Hepatocyte (in vitro differentiated cells): ENCODE measurements at regions not wholly inside any gene's neighbourhood (a gene's known extent, or its start where the extent isn't known, plus 50 kb on each side); places are given as distances from the start of the nearest gene placed in this dataset.

ENCODE experiments used
- DNase-seq: peaks from one replicate; pipeline ENCODE4 v3.0.0-alpha.2; 2016; ENCODE audit warnings: low spot score
- H2AFZ ChIP-seq: fragments of 200-600 bp; sonication (generic); 2 replicates; pipeline ENCODE4 v1.6.0; 2016; ENCODE audit warnings: antibody characterized with exemption, mild to moderate bottlenecking
- H3K27ac ChIP-seq: fragments of 200-600 bp; sonication (generic); 2 replicates; pipeline ENCODE4 v1.5.1; 2016; ENCODE audit warnings: mild to moderate bottlenecking
- H3K27me3 ChIP-seq: fragments of 200-600 bp; sonication (generic); 2 replicates; pipeline ENCODE4 v1.6.1; 2016
- H3K36me3 ChIP-seq: fragments of 200-600 bp; sonication (generic); replicated peaks from 2 replicates; pipeline ENCODE4 v1.5.1; 2016; ENCODE audit warnings: low read depth; ENCODE audit not compliant: insufficient read depth
- H3K4me1 ChIP-seq: fragments of 200-600 bp; sonication (generic); 2 replicates; pipeline ENCODE4 v1.5.1; 2016; ENCODE audit warnings: mild to moderate bottlenecking, moderate library complexity; ENCODE audit not compliant: insufficient read depth
- H3K4me2 ChIP-seq: fragments of 200-600 bp; sonication (generic); 2 replicates; pipeline ENCODE4 v1.6.0; 2016
- H3K4me3 ChIP-seq: fragments of 200-600 bp; sonication (generic); 2 replicates; pipeline ENCODE4 v1.5.1; 2016; ENCODE audit warnings: mild to moderate bottlenecking
- H3K79me2 ChIP-seq: fragments of 200-600 bp; sonication (generic); 2 replicates; pipeline ENCODE4 v1.6.0; 2017; ENCODE audit warnings: mild to moderate bottlenecking
- H3K9me2 ChIP-seq: fragments of 200-600 bp; sonication (generic); replicated peaks from 2 replicates; pipeline ENCODE4 v1.6.0; 2017; ENCODE audit warnings: mild to moderate bottlenecking; ENCODE audit not compliant: insufficient read depth
- H3K9me3 ChIP-seq: fragments of 200-600 bp; sonication (generic); 2 replicates; pipeline ENCODE4 v1.5.1; 2016; ENCODE audit warnings: low read depth, mild to moderate bottlenecking
- H4K20me1 ChIP-seq: fragments of 200-600 bp; sonication (generic); 2 replicates; pipeline ENCODE4 v1.6.0; 2016; ENCODE audit warnings: mild to moderate bottlenecking; ENCODE audit not compliant: insufficient read depth, poor library complexity, severe bottlenecking
- EZH2 ChIP-seq: fragments of 200-600 bp; sonication (generic); IDR thresholded peaks from 2 replicates; pipeline ENCODE4 v1.6.1; 2016; ENCODE audit warnings: antibody characterized with exemption, mild to moderate bottlenecking, borderline replicate concordance
- EZH2phosphoT487 ChIP-seq: fragments of 200-600 bp; sonication (generic); IDR thresholded peaks from one replicate; pipeline ENCODE4 v1.6.1; 2018; ENCODE audit warnings: antibody characterized with exemption, mild to moderate bottlenecking, low read depth, moderate library complexity; ENCODE audit not compliant: unreplicated experiment, severe bottlenecking
- WGBS: methylation state at CpG from one replicate; pipeline ENCODE4 v1.1.6; 2016; ENCODE audit warnings: low lambda C conversion rate; ENCODE audit errors: missing lambda C conversion rate; 5-methylcytosine and 5-hydroxymethylcytosine counted together
- TF ChIP-seq, protein P1 (sequence below): fragments of 200-600 bp; sonication (generic); IDR thresholded peaks from 2 replicates; pipeline ENCODE4 v1.5.1; 2016; ENCODE audit warnings: antibody characterized with exemption, mild to moderate bottlenecking; ENCODE audit not compliant: poor library complexity

DNA sequence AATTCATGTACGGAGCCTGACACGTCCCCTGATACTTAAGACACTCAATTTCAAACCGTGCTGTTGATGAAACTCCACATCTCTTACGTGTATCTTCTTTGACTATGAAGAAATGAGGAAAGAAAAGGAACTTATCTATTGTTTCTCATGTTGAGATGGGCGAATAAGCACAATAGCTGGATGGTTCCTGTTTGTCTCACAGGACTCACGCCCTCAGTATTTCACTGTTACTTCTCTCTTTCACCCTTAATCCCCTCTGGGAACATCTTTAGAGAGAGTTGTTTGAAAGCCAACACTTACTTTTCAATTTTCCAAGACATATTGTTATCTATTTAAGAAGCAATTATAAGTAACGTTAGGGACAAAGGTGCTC lies 99.8 kb downstream of the COPS8 start:
- no peak for TF ChIP-seq EZH2
- no peak for TF ChIP-seq EZH2phosphoT487
- TF ChIP-seq, protein P1, sequence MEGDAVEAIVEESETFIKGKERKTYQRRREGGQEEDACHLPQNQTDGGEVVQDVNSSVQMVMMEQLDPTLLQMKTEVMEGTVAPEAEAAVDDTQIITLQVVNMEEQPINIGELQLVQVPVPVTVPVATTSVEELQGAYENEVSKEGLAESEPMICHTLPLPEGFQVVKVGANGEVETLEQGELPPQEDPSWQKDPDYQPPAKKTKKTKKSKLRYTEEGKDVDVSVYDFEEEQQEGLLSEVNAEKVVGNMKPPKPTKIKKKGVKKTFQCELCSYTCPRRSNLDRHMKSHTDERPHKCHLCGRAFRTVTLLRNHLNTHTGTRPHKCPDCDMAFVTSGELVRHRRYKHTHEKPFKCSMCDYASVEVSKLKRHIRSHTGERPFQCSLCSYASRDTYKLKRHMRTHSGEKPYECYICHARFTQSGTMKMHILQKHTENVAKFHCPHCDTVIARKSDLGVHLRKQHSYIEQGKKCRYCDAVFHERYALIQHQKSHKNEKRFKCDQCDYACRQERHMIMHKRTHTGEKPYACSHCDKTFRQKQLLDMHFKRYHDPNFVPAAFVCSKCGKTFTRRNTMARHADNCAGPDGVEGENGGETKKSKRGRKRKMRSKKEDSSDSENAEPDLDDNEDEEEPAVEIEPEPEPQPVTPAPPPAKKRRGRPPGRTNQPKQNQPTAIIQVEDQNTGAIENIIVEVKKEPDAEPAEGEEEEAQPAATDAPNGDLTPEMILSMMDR, result no peak

DNA sequence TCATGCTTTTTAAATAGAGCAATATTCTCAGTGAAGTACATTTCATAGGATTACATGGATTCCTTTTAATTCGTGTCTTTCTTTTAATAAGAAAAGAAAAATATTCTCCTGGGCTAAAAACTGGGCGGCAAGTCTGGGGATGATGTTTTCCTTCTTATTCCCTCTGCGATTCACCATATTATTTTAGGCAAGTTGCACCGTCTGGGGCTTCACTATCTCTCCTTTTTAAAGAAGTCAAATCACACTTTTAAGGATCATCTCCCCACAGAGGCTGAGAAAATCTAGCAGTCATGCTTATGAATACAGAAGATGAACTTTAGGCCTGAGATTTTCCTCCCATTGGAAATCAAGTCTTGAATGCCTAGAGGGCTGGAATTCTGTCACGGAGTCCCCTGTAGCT lies 104.1 kb downstream of the COPS8 start:
- H2AFZ ChIP-seq, result no peak overlapping the region
- H3K4me2 ChIP-seq, result no peak overlapping the region
- H3K79me2 ChIP-seq, result no peaks in the 10 kb centered on the region
- H4K20me1 ChIP-seq, result no peaks in the 10 kb centered on the region
- H3K9me3 ChIP-seq, result no peaks in the 10 kb centered on the region
- DNase-seq, result no peak
- TF ChIP-seq, protein P1, result no peak
- TF ChIP-seq EZH2, result no peak
- TF ChIP-seq EZH2phosphoT487, result no peak
- no peaks in the 10 kb centered on the region for H3K36me3 ChIP-seq
- H3K4me1 ChIP-seq, result peaks cover 11% of the 10 kb centered on the region
- H3K27ac ChIP-seq, result no peak overlapping the region
- no peaks in the 10 kb centered on the region for H3K27me3 ChIP-seq
- no peaks in the 10 kb centered on the region for H3K9me2 ChIP-seq
- H3K4me3 ChIP-seq, result no peak overlapping the region
- 92% methylated on average over 5 of the region's 5 CpGs for WGBS

More for the DNA sequence above, 99.8 kb downstream of the COPS8 start:
- DNase-seq, result no peak
- Histone ChIP-seq H3K79me2 (no peaks in the 10 kb centered on the region), H3K36me3 (no peaks in the 10 kb centered on the region), H4K20me1 (no peaks in the 10 kb centered on the region), H3K4me1 (peaks cover 5% of the 10 kb centered on the region), H3K27me3 (no peaks in the 10 kb centered on the region), H3K4me2 (no peak overlapping the region), H3K27ac (no peak overlapping the region), H3K4me3 (no peak overlapping the region), H3K9me2 (no peaks in the 10 kb centered on the region), H3K9me3 (no peaks in the 10 kb centered on the region), H2AFZ (no peak overlapping the region)
- 80% methylated on average over 7 of the region's 7 CpGs for WGBS

DNA sequence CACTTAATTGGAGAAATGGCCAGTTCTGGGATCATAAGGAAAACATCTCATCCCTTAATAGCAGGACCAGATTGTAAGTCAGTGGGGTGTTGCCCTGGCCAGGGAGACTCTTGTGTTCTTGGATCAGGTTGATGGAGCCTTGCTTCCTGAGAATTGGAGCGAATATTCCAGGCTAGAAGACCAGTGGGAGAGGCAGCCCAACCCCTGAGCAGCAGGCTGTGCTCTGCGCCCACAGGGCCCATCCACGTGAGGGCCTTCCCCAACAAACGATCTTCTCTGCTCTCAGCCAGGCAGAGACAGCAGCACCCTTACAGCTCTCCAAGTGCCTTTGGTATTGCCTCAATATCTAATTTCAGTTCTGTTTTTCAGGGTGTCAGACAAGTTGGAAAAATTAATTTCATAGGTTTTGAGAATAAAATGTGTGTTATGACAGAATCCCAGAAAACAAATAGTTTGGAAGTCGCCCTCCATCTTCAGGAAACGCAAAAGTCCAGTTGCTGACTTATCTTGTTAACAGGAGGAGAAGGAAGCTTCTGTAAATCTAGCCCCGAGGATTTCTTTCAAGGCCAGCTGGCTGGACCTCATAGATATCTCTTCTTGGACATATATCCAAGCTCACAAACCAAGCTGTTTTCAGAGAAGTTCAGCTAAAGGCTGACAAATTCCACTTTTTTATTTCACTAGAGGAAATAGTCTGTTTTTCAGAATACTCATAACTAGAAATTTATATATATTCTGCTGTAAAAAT lies 105.5 kb downstream of the COPS8 start:
- H2AFZ ChIP-seq, result no peak overlapping the region
- no peaks in the 10 kb centered on the region for H3K9me2 ChIP-seq
- H3K9me3 ChIP-seq, result no peaks in the 10 kb centered on the region
- no peaks in the 10 kb centered on the region for H3K79me2 ChIP-seq
- peak overlapping the region; percentile 56 for H3K27ac ChIP-seq
- TF ChIP-seq EZH2phosphoT487, result no peak
- TF ChIP-seq EZH2, result no peak
- TF ChIP-seq, protein P1, result no peak
- DNase-seq, result no peak
- WGBS, result 76% methylated on average over 7 of the region's 7 CpGs
- no peaks in the 10 kb centered on the region for H4K20me1 ChIP-seq
- H3K4me1 ChIP-seq, result peaks cover 13% of the 10 kb centered on the region
- H3K4me3 ChIP-seq, result no peak overlapping the region
- H3K36me3 ChIP-seq, result no peaks in the 10 kb centered on the region
- H3K27me3 ChIP-seq, result no peaks in the 10 kb centered on the region
- no peak overlapping the region for H3K4me2 ChIP-seq
